GM23338 (cell line): ENCODE measurements at regions not wholly inside any gene's neighbourhood (a gene's known extent, or its start where the extent isn't known, plus 50 kb on each side); places are given as distances from the start of the nearest gene placed in this dataset.
A peak's percentile ranks its signal among the peaks of the same experiment; 100 is the strongest.

Experiments used
- ATAC-seq: fragments of 200-7000 bp; cut with Tn5 transposase; 3 replicates; pipeline ENCODE4 v1.9.1; 2020
- DNase-seq: peaks from one replicate; pipeline ENCODE4 v3.0.0-alpha.2; 2015; ENCODE audit warnings: low spot score
- H2AFZ ChIP-seq: fragments of 200-600 bp; sonication (generic); 2 replicates; pipeline ENCODE4 v1.8.0; 2016; ENCODE audit warnings: antibody characterized with exemption, mild to moderate bottlenecking, moderate library complexity
- H3F3A ChIP-seq: fragments of 200-600 bp; sonication (generic); replicated peaks from 2 replicates; pipeline ENCODE4 v1.8.0; 2017; ENCODE audit warnings: antibody characterized with exemption, mixed run types, low read depth
- H3K27ac ChIP-seq: fragments of 200-600 bp; sonication (generic); 2 replicates; pipeline ENCODE4 v1.6.1; 2016; ENCODE audit warnings: low read depth
- H3K27me3 ChIP-seq: fragments of 200-600 bp; sonication (generic); 2 replicates; pipeline ENCODE4 v1.8.0; 2016; ENCODE audit warnings: mild to moderate bottlenecking, mixed run types, moderate library complexity; ENCODE audit not compliant: insufficient read depth
- H3K36me3 ChIP-seq: fragments of 200-600 bp; sonication (generic); 2 replicates; pipeline ENCODE4 v1.8.0; 2016; ENCODE audit warnings: mild to moderate bottlenecking; ENCODE audit not compliant: insufficient read depth
- H3K4me1 ChIP-seq: fragments of 200-600 bp; sonication (generic); 2 replicates; pipeline ENCODE4 v1.8.0; 2016; ENCODE audit warnings: mild to moderate bottlenecking, moderate library complexity; ENCODE audit not compliant: insufficient read depth
- H3K4me2 ChIP-seq: fragments of 200-600 bp; sonication (generic); 2 replicates; pipeline ENCODE4 v1.7.1; 2017; ENCODE audit warnings: mixed run types
- H3K4me3 ChIP-seq: fragments of 200-600 bp; sonication (generic); 2 replicates; pipeline ENCODE4 v1.6.1; 2016; ENCODE audit warnings: mixed run types
- H3K79me2 ChIP-seq: fragments of 200-600 bp; sonication (generic); replicated peaks from 2 replicates; pipeline ENCODE4 v1.8.0; 2017; ENCODE audit warnings: mild to moderate bottlenecking; ENCODE audit not compliant: insufficient read depth
- H3K9me2 ChIP-seq: fragments of 200-600 bp; sonication (generic); 2 replicates; pipeline ENCODE4 v1.8.0; 2017; ENCODE audit not compliant: insufficient read depth
- H4K20me1 ChIP-seq: fragments of 200-600 bp; sonication (generic); replicated peaks from 2 replicates; pipeline ENCODE4 v1.8.0; 2017; ENCODE audit warnings: mild to moderate bottlenecking; ENCODE audit not compliant: insufficient read depth
- H3K27ac Mint-ChIP-seq: 2 replicates; pipeline ENCODE4 v1.8.0; 2020; ENCODE audit warnings: inconsistent platforms, mild to moderate bottlenecking, moderate library complexity, mixed read lengths
- H3K27me3 Mint-ChIP-seq: 3 replicates; pipeline ENCODE4 v1.8.0; 2022; ENCODE audit warnings: low read depth, mild to moderate bottlenecking, moderate library complexity, mixed read lengths, inconsistent platforms; ENCODE audit not compliant: insufficient read depth, poor library complexity
- H3K36me3 Mint-ChIP-seq: 3 replicates; pipeline ENCODE4 v1.8.0; 2021; ENCODE audit warnings: low read depth, mild to moderate bottlenecking, inconsistent platforms, moderate library complexity, mixed read lengths
- H3K4me1 Mint-ChIP-seq: 3 replicates; pipeline ENCODE4 v1.8.0; 2020; ENCODE audit warnings: mild to moderate bottlenecking, inconsistent platforms, mixed read lengths
- H3K4me3 Mint-ChIP-seq: 3 replicates; pipeline ENCODE4 v1.8.0; 2021; ENCODE audit warnings: moderate library complexity, mild to moderate bottlenecking, inconsistent platforms, mixed read lengths
- H3K9me3 Mint-ChIP-seq: 3 replicates; pipeline ENCODE4 v1.8.0; 2020; ENCODE audit warnings: moderate library complexity, mild to moderate bottlenecking, inconsistent platforms, mixed read lengths
- EZH2 ChIP-seq: fragments of 200-600 bp; sonication (generic); IDR thresholded peaks from one replicate; pipeline ENCODE4 v1.8.0; 2017; ENCODE audit warnings: antibody characterized with exemption, mild to moderate bottlenecking, low read depth; ENCODE audit not compliant: unreplicated experiment
- EZH2phosphoT487 ChIP-seq: fragments of 200-600 bp; sonication (generic); IDR thresholded peaks from one replicate; pipeline ENCODE4 v1.8.1; 2018; ENCODE audit warnings: antibody characterized with exemption; ENCODE audit not compliant: unreplicated experiment
- NANOG ChIP-seq: IDR thresholded peaks from 2 replicates; pipeline ENCODE4 v1.6.1; 2016; ENCODE audit warnings: antibody characterized with exemption, borderline replicate concordance
- POLR2AphosphoS5 ChIP-seq: IDR thresholded peaks from 2 replicates; pipeline ENCODE4 v1.6.1; 2016; ENCODE audit warnings: antibody characterized with exemption, low read depth
- ZNF114 ChIP-seq: fragments of 250-450 bp; sonication (Bioruptor Pico); IDR thresholded peaks from 2 replicates; pipeline ENCODE4 v1.5.0; 2020; ENCODE audit warnings: mild to moderate bottlenecking, moderate library complexity
- ZNF331 ChIP-seq: fragments of 250-450 bp; sonication (Bioruptor Pico); IDR thresholded peaks from 2 replicates; pipeline ENCODE4 v1.5.0; 2020; ENCODE audit warnings: low read depth, mild to moderate bottlenecking, moderate library complexity
- TF ChIP-seq, protein P1 (sequence below): fragments of 250-450 bp; sonication (Bioruptor Pico); IDR thresholded peaks from 2 replicates; pipeline ENCODE4 v1.5.0; 2020; ENCODE audit warnings: mild to moderate bottlenecking, moderate library complexity
- TF ChIP-seq, protein P2 (sequence below): IDR thresholded peaks from one replicate; pipeline ENCODE4 v1.6.1; 2018; ENCODE audit warnings: antibody characterized with exemption; ENCODE audit not compliant: unreplicated experiment
- TF ChIP-seq, protein P3 (sequence below): IDR thresholded peaks from 2 replicates; pipeline ENCODE4 v1.6.1; 2016; ENCODE audit warnings: antibody characterized with exemption

DNA sequence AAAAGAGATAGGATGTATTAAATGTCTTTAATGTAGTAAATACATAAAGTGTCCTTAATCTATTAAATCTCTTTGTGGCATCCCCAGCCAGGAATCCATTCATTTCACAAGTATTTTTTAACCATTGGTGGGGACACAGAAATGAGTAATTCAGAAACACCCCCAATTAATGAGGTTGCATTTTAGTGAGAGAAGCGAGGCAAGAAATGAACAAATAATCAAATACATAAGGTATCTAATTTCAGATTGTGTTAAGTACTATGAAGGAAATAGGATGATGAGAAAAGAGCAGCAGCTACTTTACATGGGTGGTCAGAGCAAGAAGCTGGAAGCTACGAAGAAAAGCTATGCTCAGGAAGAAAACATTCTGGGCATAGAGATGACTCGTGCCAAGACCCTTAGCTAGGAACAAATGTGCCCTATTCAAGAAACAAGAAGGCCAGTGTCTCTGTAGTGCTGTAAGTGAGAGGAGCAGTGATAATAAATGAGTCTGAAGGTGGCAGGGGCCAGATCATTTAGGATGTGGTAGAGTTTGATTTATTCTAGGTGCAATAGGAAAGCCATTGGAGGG, 60.5 kb upstream of the IGF1 start:
- H2AFZ ChIP-seq, result no peak overlapping the region
- no peaks in the 10 kb centered on the region for H3K9me3 Mint-ChIP-seq
- H3K36me3 Mint-ChIP-seq, result no peaks in the 10 kb centered on the region

GRCh38 chr12:102539651-102540553, 59.5 kb upstream of the IGF1 start:
- no peaks in the 10 kb centered on the region for H4K20me1 ChIP-seq
- H3K27me3 Mint-ChIP-seq, result peaks cover 3% of the 10 kb centered on the region
- H3K27me3 ChIP-seq, result no peaks in the 10 kb centered on the region
- no peaks in the 10 kb centered on the region for H3K79me2 ChIP-seq
- no peak overlapping the region for H3K27ac Mint-ChIP-seq
- no peak overlapping the region for H2AFZ ChIP-seq
- peaks cover 7% of the 10 kb centered on the region for H3K4me1 Mint-ChIP-seq
- peaks cover 7% of the 10 kb centered on the region; the same call in 1 of the 2 replicates for H3K9me2 ChIP-seq
- no peaks in the 10 kb centered on the region for H3K36me3 Mint-ChIP-seq
- no peaks in the 10 kb centered on the region for H3K36me3 ChIP-seq
- H3K4me3 Mint-ChIP-seq, result no peak overlapping the region
- H3K27ac ChIP-seq, result no peak overlapping the region
- no peak overlapping the region for H3K4me3 ChIP-seq
- DNase-seq, result peak; percentile 9
- H3K9me3 Mint-ChIP-seq, result no peaks in the 10 kb centered on the region
- no peak; the same call in 2 of the 3 replicates for ATAC-seq
- H3K4me1 ChIP-seq, result no peaks in the 10 kb centered on the region
- no peak overlapping the region for H3K4me2 ChIP-seq
- H3F3A ChIP-seq, result no peaks in the 10 kb centered on the region
- no peak for TF ChIP-seq ZNF331 (CRISPR knock-in tag)
- TF ChIP-seq EZH2, result no peak
- TF ChIP-seq, protein P1, sequence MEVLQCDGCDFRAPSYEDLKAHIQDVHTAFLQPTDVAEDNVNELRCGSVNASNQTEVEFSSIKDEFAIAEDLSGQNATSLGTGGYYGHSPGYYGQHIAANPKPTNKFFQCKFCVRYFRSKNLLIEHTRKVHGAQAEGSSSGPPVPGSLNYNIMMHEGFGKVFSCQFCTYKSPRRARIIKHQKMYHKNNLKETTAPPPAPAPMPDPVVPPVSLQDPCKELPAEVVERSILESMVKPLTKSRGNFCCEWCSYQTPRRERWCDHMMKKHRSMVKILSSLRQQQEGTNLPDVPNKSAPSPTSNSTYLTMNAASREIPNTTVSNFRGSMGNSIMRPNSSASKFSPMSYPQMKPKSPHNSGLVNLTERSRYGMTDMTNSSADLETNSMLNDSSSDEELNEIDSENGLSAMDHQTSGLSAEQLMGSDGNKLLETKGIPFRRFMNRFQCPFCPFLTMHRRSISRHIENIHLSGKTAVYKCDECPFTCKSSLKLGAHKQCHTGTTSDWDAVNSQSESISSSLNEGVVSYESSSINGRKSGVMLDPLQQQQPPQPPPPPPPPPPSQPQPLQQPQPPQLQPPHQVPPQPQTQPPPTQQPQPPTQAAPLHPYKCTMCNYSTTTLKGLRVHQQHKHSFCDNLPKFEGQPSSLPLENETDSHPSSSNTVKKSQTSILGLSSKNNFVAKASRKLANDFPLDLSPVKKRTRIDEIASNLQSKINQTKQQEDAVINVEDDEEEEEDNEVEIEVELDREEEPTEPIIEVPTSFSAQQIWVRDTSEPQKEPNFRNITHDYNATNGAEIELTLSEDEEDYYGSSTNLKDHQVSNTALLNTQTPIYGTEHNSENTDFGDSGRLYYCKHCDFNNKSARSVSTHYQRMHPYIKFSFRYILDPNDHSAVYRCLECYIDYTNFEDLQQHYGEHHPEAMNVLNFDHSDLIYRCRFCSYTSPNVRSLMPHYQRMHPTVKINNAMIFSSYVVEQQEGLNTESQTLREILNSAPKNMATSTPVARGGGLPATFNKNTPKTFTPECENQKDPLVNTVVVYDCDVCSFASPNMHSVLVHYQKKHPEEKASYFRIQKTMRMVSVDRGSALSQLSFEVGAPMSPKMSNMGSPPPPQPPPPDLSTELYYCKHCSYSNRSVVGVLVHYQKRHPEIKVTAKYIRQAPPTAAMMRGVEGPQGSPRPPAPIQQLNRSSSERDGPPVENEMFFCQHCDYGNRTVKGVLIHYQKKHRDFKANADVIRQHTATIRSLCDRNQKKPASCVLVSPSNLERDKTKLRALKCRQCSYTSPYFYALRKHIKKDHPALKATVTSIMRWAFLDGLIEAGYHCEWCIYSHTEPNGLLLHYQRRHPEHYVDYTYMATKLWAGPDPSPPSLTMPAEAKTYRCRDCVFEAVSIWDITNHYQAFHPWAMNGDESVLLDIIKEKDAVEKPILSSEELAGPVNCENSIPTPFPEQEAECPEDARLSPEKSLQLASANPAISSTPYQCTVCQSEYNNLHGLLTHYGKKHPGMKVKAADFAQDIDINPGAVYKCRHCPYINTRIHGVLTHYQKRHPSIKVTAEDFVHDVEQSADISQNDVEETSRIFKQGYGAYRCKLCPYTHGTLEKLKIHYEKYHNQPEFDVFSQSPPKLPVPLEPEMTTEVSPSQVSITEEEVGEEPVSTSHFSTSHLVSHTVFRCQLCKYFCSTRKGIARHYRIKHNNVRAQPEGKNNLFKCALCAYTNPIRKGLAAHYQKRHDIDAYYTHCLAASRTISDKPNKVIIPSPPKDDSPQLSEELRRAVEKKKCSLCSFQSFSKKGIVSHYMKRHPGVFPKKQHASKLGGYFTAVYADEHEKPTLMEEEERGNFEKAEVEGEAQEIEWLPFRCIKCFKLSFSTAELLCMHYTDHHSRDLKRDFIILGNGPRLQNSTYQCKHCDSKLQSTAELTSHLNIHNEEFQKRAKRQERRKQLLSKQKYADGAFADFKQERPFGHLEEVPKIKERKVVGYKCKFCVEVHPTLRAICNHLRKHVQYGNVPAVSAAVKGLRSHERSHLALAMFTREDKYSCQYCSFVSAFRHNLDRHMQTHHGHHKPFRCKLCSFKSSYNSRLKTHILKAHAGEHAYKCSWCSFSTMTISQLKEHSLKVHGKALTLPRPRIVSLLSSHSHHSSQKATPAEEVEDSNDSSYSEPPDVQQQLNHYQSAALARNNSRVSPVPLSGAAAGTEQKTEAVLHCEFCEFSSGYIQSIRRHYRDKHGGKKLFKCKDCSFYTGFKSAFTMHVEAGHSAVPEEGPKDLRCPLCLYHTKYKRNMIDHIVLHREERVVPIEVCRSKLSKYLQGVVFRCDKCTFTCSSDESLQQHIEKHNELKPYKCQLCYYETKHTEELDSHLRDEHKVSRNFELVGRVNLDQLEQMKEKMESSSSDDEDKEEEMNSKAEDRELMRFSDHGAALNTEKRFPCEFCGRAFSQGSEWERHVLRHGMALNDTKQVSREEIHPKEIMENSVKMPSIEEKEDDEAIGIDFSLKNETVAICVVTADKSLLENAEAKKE (CRISPR knock-in tag), result no peak
- TF ChIP-seq POLR2AphosphoS5, result no peak
- TF ChIP-seq, protein P2, sequence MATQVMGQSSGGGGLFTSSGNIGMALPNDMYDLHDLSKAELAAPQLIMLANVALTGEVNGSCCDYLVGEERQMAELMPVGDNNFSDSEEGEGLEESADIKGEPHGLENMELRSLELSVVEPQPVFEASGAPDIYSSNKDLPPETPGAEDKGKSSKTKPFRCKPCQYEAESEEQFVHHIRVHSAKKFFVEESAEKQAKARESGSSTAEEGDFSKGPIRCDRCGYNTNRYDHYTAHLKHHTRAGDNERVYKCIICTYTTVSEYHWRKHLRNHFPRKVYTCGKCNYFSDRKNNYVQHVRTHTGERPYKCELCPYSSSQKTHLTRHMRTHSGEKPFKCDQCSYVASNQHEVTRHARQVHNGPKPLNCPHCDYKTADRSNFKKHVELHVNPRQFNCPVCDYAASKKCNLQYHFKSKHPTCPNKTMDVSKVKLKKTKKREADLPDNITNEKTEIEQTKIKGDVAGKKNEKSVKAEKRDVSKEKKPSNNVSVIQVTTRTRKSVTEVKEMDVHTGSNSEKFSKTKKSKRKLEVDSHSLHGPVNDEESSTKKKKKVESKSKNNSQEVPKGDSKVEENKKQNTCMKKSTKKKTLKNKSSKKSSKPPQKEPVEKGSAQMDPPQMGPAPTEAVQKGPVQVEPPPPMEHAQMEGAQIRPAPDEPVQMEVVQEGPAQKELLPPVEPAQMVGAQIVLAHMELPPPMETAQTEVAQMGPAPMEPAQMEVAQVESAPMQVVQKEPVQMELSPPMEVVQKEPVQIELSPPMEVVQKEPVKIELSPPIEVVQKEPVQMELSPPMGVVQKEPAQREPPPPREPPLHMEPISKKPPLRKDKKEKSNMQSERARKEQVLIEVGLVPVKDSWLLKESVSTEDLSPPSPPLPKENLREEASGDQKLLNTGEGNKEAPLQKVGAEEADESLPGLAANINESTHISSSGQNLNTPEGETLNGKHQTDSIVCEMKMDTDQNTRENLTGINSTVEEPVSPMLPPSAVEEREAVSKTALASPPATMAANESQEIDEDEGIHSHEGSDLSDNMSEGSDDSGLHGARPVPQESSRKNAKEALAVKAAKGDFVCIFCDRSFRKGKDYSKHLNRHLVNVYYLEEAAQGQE, result no peak
- TF ChIP-seq ZNF114, result no peak
- TF ChIP-seq NANOG, result no peak

More for the DNA sequence above, 60.5 kb upstream of the IGF1 start:
- Histone ChIP-seq H3K27me3 (no peaks in the 10 kb centered on the region), H3K4me2 (no peak overlapping the region), H3K79me2 (no peaks in the 10 kb centered on the region), H3K4me3 (no peak overlapping the region), H3K36me3 (no peaks in the 10 kb centered on the region), H3K27ac (no peak overlapping the region), H3K9me2 (peaks cover 7% of the 10 kb centered on the region; the same call in 1 of the 2 replicates), H4K20me1 (no peaks in the 10 kb centered on the region), H3K4me1 (no peaks in the 10 kb centered on the region), H3F3A (no peaks in the 10 kb centered on the region)
- ATAC-seq (no peak), DNase-seq (no peak)
- H3K27ac Mint-ChIP-seq, result no peak overlapping the region
- no peak overlapping the region for H3K4me3 Mint-ChIP-seq
- TF ChIP-seq EZH2phosphoT487 (no peak), ZNF331 (CRISPR knock-in tag) (no peak), POLR2AphosphoS5 (no peak)
- TF ChIP-seq, protein P3, sequence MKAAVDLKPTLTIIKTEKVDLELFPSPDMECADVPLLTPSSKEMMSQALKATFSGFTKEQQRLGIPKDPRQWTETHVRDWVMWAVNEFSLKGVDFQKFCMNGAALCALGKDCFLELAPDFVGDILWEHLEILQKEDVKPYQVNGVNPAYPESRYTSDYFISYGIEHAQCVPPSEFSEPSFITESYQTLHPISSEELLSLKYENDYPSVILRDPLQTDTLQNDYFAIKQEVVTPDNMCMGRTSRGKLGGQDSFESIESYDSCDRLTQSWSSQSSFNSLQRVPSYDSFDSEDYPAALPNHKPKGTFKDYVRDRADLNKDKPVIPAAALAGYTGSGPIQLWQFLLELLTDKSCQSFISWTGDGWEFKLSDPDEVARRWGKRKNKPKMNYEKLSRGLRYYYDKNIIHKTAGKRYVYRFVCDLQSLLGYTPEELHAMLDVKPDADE, result no peak
- peaks cover 5% of the 10 kb centered on the region for H3K4me1 Mint-ChIP-seq
- H3K27me3 Mint-ChIP-seq, result peaks cover 3% of the 10 kb centered on the region
